ENCODE measurements at regions not wholly inside any gene's neighbourhood (a gene's known extent, or its start where the extent isn't known, plus 50 kb on each side); places are given as distances from the start of the nearest gene placed in this dataset.

DNA sequence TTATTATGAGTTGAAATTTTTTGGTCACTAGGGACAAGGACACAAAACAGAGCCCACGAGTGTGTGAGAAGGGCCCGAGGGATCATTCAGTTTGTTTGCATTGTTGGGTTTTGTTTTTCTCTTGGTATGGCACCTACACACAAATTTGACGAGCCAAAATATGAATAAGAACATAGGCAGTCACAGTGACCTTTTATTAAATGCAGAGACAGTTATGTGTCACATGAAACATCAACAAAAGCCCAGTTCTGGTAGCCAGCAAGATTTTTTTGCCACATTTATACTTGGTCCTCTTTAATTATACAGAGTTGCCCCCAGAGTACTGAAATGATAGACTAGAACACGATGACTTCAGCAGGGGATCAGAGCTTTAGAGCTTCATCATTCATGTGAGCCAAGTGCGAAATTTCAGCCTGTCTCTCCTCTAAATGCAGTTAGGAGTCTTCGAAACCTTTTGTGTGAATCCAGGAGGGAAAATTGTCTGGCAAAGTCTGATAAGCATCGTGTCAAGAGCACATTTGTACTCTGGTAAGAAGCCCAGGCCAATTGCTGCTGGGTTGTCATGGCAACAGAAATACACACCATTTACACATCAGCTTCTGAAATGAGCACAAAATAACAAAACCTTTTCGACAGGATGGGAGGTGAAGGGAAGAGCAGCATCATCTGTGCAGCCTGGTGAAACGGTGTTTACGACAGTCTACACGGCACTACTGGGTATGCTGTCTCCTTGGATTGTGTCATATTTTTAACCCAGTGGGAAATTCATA is 79.2 kb upstream of the RIPOR2 start:
- Histone ChIP-seq H3K9ac (ENCODE audit: low read length) (no peak overlapping the region), H3K4me3 (ENCODE audit: low read length) (no peak overlapping the region), H3K27ac (ENCODE audit: low read depth, low read length) (peak overlapping the region; percentile 75), H3K27me3 (ENCODE audit: control insufficient read depth, insufficient read depth, low read length) (no peaks in the 10 kb centered on the region), H3K4me1 (ENCODE audit: control insufficient read depth, insufficient read depth, low read length) (peaks cover 9% of the 10 kb centered on the region), H3K36me3 (ENCODE audit: control insufficient read depth, insufficient read depth, low read length) (no peaks in the 10 kb centered on the region)

DNA sequence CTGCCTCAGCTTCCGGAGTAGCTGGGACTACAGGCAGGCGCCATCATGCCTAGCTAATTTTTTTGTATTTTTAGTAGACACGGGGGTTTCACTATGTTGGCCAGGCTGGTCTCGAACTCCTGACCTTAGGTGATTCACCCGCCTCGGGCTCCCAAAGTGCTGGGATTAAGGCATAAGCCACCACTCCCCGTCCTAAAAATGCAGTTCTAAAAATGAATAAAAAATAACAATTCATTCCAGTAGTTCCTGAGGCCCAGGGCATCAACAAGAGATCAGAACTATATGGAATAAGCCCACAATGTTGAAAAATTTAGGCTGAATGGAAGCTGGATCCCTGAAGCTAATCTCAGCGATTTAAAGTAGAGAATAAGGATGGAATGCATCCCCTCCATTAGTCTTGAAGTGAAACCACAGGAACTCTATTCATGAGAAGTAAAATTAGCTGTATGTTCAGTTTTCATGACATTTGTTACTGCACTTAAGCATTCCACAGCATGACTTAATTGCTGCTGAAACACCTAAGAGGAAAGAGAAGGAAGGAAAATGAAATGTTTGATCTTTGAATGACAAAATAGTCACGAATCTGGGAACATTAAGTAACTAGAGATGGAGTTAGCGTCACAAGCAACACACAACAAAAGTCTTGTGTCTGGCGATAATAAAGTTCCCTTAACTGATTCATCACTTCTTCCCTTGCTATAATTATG is 80.4 kb upstream of the RIPOR2 start:
- Histone ChIP-seq H3K36me3 (ENCODE audit: control insufficient read depth, insufficient read depth, low read length) (no peaks in the 10 kb centered on the region), H3K4me1 (ENCODE audit: control insufficient read depth, insufficient read depth, low read length) (peaks cover 9% of the 10 kb centered on the region), H3K27ac (ENCODE audit: low read depth, low read length) (no peak overlapping the region), H3K27me3 (ENCODE audit: control insufficient read depth, insufficient read depth, low read length) (no peaks in the 10 kb centered on the region), H3K4me3 (ENCODE audit: low read length) (no peak overlapping the region), H3K9ac (ENCODE audit: low read length) (no peak overlapping the region)

DNA sequence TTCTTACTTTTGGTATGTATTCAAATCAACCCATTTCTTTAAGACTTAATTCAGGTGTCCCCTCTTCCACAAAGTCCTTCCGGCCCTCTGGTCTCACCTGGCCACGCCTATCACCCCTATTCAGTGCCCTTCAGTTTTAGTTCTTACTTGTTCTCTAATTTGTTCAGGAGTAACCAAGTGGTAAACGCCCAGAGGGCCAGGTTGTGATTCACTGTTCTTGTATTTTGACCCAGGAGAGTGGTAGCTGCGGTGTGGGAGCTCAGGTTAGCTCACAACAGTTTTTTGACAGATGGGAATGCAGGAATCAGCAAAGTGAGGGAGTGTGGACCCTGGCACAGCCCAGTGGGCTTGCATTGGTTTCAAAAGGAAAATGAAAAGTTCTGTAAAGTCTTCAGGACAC is 81.7 kb upstream of the RIPOR2 start:
- no peaks in the 10 kb centered on the region for H3K27me3 ChIP-seq (ENCODE audit: control insufficient read depth, insufficient read depth, low read length)
- no peaks in the 10 kb centered on the region for H3K36me3 ChIP-seq (ENCODE audit: control insufficient read depth, insufficient read depth, low read length)
- peaks cover 9% of the 10 kb centered on the region for H3K4me1 ChIP-seq (ENCODE audit: control insufficient read depth, insufficient read depth, low read length)
- H3K9ac ChIP-seq (ENCODE audit: low read length): no peak overlapping the region
- no peak overlapping the region for H3K4me3 ChIP-seq (ENCODE audit: low read length)
- no peak overlapping the region for H3K27ac ChIP-seq (ENCODE audit: low read depth, low read length)

DNA sequence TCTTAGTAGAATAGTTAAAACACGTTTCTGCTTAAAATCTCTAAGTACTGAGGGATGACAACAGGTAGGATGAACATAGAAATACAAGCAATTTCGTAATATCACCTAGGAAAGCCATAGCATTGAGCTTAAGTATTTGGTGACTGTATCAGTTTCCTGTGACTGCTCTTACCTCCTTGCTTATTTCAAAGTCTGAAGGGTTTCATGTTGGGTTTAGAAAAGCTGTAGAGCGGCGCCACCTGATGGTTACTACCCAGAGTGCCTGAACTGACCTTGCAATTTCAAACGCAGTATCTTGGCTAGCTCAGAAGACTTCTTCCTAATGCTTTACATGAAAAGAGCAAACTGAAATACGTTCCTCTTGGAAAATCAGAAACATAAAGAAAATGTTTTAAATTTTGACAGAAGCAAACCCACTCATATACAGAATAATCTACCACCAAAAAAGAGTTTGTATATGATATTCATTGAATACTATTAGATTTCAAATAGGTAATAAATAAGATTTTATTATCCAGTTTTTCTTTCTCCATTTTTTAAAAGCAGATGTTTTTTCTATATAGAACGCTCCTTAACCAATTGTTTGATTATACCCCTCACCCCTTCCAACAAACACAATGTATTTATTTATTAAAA is 82.3 kb upstream of the RIPOR2 start:
- no peak overlapping the region for H3K27ac ChIP-seq (ENCODE audit: low read depth, low read length)
- peaks cover 9% of the 10 kb centered on the region for H3K4me1 ChIP-seq (ENCODE audit: control insufficient read depth, insufficient read depth, low read length)
- no peaks in the 10 kb centered on the region for H3K27me3 ChIP-seq (ENCODE audit: control insufficient read depth, insufficient read depth, low read length)
- H3K4me3 ChIP-seq (ENCODE audit: low read length): no peak overlapping the region
- H3K9ac ChIP-seq (ENCODE audit: low read length): no peak overlapping the region
- no peaks in the 10 kb centered on the region for H3K36me3 ChIP-seq (ENCODE audit: control insufficient read depth, insufficient read depth, low read length)

DNA sequence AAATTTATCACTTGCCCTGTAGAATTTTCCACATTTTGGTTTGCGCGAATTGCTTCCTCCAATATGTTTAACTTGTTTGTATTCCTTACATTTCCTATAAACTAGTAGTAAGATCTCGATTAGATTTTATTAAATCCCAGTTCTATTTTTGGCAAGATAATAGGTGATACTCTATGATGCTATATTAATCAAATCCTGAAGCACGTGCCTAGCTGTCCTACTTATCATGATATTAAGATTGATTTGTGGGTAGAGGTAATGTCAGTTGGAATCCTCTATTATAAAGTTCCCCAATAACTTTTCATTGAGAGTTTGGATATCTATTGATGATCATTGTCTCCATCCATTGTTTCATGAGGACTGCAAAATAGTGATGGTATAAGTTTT is 82.8 kb upstream of the RIPOR2 start:
- Histone ChIP-seq H3K27me3 (ENCODE audit: control insufficient read depth, insufficient read depth, low read length) (no peaks in the 10 kb centered on the region), H3K9ac (ENCODE audit: low read length) (no peak overlapping the region), H3K27ac (ENCODE audit: low read depth, low read length) (no peak overlapping the region), H3K4me1 (ENCODE audit: control insufficient read depth, insufficient read depth, low read length) (peaks cover 9% of the 10 kb centered on the region), H3K36me3 (ENCODE audit: control insufficient read depth, insufficient read depth, low read length) (no peaks in the 10 kb centered on the region), H3K4me3 (ENCODE audit: low read length) (no peak overlapping the region)

DNA sequence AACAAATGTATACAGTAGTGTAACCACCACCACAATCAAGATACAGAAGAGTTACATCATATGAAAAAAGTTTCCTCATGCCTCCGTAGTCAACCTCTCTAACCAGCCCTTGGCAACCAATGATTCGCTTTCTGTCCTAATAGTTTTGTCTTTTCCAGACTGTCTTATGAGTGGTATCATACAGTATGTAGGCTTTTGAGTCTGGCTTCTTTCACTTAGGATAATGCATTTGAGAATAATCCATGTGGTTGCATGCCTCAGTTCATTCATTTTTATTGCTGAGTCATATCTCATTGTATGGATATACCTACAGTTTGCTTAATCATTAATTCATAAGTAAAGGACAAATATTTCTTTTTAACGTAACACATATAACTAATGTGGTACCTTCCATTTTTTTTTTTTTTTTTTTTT is 86.4 kb upstream of the RIPOR2 start:
- Histone ChIP-seq H3K27ac (ENCODE audit: low read depth, low read length) (no peak overlapping the region), H3K4me3 (ENCODE audit: low read length) (no peak overlapping the region), H3K36me3 (ENCODE audit: control insufficient read depth, insufficient read depth, low read length) (no peaks in the 10 kb centered on the region), H3K27me3 (ENCODE audit: control insufficient read depth, insufficient read depth, low read length) (no peaks in the 10 kb centered on the region), H3K9ac (ENCODE audit: low read length) (no peak overlapping the region), H3K4me1 (ENCODE audit: control insufficient read depth, insufficient read depth, low read length) (no peaks in the 10 kb centered on the region)

DNA sequence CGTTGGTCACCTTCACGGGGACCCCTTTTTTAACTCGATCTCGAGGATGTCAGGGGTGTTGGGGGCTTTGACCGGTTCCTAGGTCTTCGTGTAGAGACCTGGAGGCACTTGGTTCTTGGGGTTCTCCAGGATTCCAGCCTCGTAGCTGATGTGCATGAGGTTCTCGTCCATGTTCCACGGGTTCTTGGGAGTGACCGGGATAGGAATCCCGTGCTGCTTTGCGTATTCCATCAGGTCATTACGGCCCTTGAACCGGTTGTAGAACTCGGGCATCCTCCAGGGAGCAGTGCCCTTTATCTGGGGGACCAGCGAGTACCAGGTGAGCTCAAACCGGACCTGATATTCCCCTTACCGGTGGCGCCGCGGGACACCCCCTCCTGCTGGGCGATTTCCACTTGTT is 88.0 kb upstream of the RIPOR2 start:
- Histone ChIP-seq H3K36me3 (ENCODE audit: control insufficient read depth, insufficient read depth, low read length) (no peaks in the 10 kb centered on the region), H3K4me3 (ENCODE audit: low read length) (no peak overlapping the region), H3K4me1 (ENCODE audit: control insufficient read depth, insufficient read depth, low read length) (no peaks in the 10 kb centered on the region), H3K27me3 (ENCODE audit: control insufficient read depth, insufficient read depth, low read length) (no peaks in the 10 kb centered on the region), H3K9ac (ENCODE audit: low read length) (no peak overlapping the region), H3K27ac (ENCODE audit: low read depth, low read length) (no peak overlapping the region)

DNA sequence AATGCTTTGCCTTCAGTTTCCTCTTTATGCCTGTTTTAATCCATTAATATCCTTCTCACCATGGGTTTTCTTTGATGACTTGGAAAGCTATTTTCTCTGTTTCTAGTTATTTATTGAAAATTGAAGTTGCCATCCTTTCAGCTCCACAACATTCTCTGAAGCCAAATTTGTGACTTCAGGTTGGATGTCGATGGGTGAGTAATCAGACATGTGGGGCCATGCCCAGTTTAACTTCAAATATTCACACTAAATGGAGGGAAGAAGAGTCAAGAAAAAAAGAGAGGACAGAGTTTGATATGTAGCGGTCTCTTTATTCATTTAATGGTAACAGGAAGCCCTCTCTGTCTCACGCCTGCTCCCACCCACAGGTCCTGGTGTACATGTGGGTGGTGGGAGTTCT is 89.1 kb upstream of the RIPOR2 start:
- Histone ChIP-seq H3K9ac (ENCODE audit: low read length) (no peak overlapping the region), H3K27me3 (ENCODE audit: control insufficient read depth, insufficient read depth, low read length) (no peaks in the 10 kb centered on the region), H3K4me1 (ENCODE audit: control insufficient read depth, insufficient read depth, low read length) (no peaks in the 10 kb centered on the region), H3K4me3 (ENCODE audit: low read length) (no peak overlapping the region), H3K36me3 (ENCODE audit: control insufficient read depth, insufficient read depth, low read length) (no peaks in the 10 kb centered on the region), H3K27ac (ENCODE audit: low read depth, low read length) (no peak overlapping the region)

DNA sequence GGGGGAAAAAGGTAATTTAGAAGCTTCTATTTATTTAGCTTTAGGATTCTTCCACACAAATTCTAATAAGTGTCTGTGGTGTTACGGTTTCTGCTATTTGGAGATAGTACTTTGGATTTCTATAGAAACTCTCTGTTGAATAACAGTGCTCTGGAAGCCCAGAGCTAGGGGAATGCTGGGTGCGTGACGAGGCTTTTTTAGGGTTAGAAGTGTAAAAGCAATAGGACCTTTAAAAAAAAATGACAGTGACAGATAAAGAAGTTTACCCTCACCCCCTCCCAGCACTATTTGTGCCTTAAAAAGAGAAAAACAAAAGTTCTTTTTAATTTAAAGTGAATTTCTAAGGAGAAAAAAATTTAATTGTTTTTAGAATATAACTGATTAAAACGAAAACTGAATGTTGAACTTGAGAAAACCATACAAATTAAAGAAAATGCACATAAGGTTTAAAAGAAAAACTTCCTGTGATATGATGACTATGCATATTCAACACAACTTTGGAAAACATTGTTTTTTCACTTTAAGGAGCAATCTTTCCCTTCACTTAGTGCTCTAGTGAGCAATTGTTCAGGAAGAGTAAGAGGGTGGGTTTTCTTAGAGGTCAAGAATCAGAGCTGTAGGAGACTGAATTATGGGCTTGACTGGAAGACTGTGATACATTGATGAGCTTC is 89.6 kb upstream of the RIPOR2 start:
- no peaks in the 10 kb centered on the region for H3K27me3 ChIP-seq (ENCODE audit: control insufficient read depth, insufficient read depth, low read length)
- H3K9ac ChIP-seq (ENCODE audit: low read length): no peak overlapping the region
- no peaks in the 10 kb centered on the region for H3K4me1 ChIP-seq (ENCODE audit: control insufficient read depth, insufficient read depth, low read length)
- no peak overlapping the region for H3K4me3 ChIP-seq (ENCODE audit: low read length)
- H3K36me3 ChIP-seq (ENCODE audit: control insufficient read depth, insufficient read depth, low read length): no peaks in the 10 kb centered on the region
- H3K27ac ChIP-seq (ENCODE audit: low read depth, low read length): no peak overlapping the region

DNA sequence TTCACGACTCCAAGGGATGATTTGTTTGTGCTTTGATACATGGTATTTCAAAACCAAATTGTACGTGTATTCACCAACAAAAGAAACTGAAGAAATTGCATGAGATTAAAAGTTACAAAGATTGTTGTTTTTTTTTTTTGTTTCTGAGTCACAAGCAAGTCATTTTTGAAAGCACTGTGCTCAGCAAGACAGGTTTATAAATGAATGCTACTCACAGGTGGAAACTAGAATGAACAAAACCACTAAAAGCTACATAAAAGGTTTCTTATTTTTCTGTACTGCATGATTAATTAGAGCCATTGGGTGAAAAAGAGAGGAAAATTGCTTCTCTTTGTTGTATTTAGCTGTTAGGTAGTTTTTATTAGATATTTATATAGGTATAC is 90.2 kb upstream of the RIPOR2 start:
- H3K27ac ChIP-seq (ENCODE audit: low read depth, low read length): no peak overlapping the region
- H3K9ac ChIP-seq (ENCODE audit: low read length): no peak overlapping the region
- no peaks in the 10 kb centered on the region for H3K27me3 ChIP-seq (ENCODE audit: control insufficient read depth, insufficient read depth, low read length)
- no peak overlapping the region for H3K4me3 ChIP-seq (ENCODE audit: low read length)
- H3K4me1 ChIP-seq (ENCODE audit: control insufficient read depth, insufficient read depth, low read length): no peaks in the 10 kb centered on the region
- H3K36me3 ChIP-seq (ENCODE audit: control insufficient read depth, insufficient read depth, low read length): no peaks in the 10 kb centered on the region

DNA sequence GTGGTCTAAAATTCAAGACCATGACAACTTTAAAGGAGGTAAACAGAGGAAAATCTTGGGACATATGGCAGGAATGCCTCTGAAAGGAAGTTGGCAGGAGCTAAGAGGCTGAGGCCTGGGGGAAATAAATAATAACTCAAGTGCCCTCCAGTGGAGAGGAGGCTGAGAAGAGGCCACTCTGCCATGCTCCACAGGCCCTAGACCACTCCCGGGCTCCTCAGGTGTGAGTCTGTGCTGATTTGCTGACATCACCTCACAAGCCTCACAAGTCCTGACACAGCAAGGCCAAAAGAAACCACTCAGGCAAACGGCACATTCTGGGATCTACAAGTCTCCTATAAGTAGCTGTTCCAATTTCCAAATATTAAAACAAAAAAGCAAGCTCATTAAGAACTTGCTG is 91.0 kb upstream of the RIPOR2 start:
- Histone ChIP-seq H3K9ac (ENCODE audit: low read length) (no peak overlapping the region), H3K4me1 (ENCODE audit: control insufficient read depth, insufficient read depth, low read length) (no peaks in the 10 kb centered on the region), H3K36me3 (ENCODE audit: control insufficient read depth, insufficient read depth, low read length) (no peaks in the 10 kb centered on the region), H3K4me3 (ENCODE audit: low read length) (no peak overlapping the region), H3K27ac (ENCODE audit: low read depth, low read length) (no peak overlapping the region), H3K27me3 (ENCODE audit: control insufficient read depth, insufficient read depth, low read length) (no peaks in the 10 kb centered on the region)

DNA sequence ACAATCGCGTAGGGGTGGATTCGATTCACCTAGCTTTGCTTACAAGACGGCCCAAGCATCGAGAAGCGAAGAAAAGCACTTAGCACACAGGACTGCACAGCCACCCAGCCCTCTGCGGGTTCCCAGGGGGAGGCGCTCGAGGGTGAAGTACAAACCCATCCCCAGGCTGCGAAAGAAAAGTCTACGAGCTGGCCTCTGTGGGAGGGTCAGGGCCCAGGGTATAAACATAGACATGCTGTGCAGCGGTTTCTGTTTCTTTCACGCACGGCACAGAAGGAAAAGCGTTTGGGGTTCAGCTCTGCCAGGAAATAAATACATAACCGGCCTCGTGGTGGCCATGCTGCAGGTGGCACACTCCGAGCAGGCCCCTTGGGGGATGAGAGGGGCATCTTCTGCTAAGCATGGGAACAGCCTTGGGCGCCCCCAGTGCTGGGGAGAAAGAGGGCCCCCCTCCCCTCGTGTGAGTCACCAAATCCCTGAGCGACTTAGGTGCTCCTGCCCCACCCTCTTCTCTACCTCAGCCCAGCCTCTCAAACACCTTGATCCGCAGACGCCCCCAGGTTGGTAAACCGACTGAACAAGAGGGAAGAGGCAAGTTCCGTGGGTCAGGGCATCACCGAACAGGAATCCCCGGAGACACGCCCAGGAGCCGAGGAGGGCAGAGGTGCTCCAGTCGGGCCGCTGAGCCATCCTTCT is 91.6 kb upstream of the RIPOR2 start:
- no peaks in the 10 kb centered on the region for H3K36me3 ChIP-seq (ENCODE audit: control insufficient read depth, insufficient read depth, low read length)
- no peaks in the 10 kb centered on the region for H3K4me1 ChIP-seq (ENCODE audit: control insufficient read depth, insufficient read depth, low read length)
- H3K27ac ChIP-seq (ENCODE audit: low read depth, low read length): no peak overlapping the region
- no peaks in the 10 kb centered on the region for H3K27me3 ChIP-seq (ENCODE audit: control insufficient read depth, insufficient read depth, low read length)
- H3K4me3 ChIP-seq (ENCODE audit: low read length): no peak overlapping the region
- no peak overlapping the region for H3K9ac ChIP-seq (ENCODE audit: low read length)

Measured in rectal smooth muscle tissue (tissue), 1 donor.